ENCODE measurements at regions not wholly inside any gene's neighbourhood (a gene's known extent, or its start where the extent isn't known, plus 50 kb on each side); places are given as distances from the start of the nearest gene placed in this dataset.
"Not testable (repeated sequence)": the region's sequence is repeated elsewhere in the genome, so short reads cannot be mapped to it uniquely, and the experiment has no call there.

- H3K9ac ChIP-seq (ENCODE audit: insufficient read depth, low read depth, low read length), result peak overlapping the region; percentile 76
- H3K9me3 ChIP-seq (ENCODE audit: low read length); H4K20me1 ChIP-seq (ENCODE audit: insufficient read depth, low read length); H3K36me3 ChIP-seq (replicated peaks in 1 of 2; ENCODE audit: control insufficient read depth in 1 of 2, insufficient read depth in 2 of 2, low read length in 2 of 2); H2AFZ ChIP-seq (ENCODE audit: low read length); FAIRE-seq; CTCF ChIA-PET (ENCODE audit: low intra/inter-chr PET ratio, low total read pairs); intact Hi-C loops (cut with micrococcal nuclease; ENCODE audit: unreplicated experiment); H3K4me1 ChIP-seq (ENCODE audit: insufficient read depth, low read length); H3K27me3 ChIP-seq (ENCODE audit: control insufficient read depth in 1 of 2, insufficient read depth in 2 of 2, low read length in 2 of 2); BruUV-seq (replicated peaks); H3K79me2 ChIP-seq (ENCODE audit: insufficient read depth, low read length); in situ Hi-C loops (cut with HindIII; ENCODE audit: extremely low pct_ligation_motif_present, low pct_unique_long_range_greater_than_20kb); POLR2A ChIA-PET: not testable (repeated sequence)
- peak overlapping the region; percentile 53; the same call in 1 of the 2 replicates for H3K4me2 ChIP-seq (ENCODE audit: low read depth, low read length)
- no CpG with 5 or more reads among the region's 110 CpGs for WGBS (ENCODE audit: low lambda C conversion rate)
- peak; percentile 0 for DNase-seq (ENCODE audit: low spot score)
- peak overlapping the region; percentile 56 to 70 (median 69); a peak in 5 of 6 replicates for H3K4me3 ChIP-seq (replicated peaks in 1 of 3; ENCODE audit: insufficient read depth in 1 of 3, low read depth in 2 of 3, low read length in 3 of 3)
- ATAC-seq, result peak; percentile 98
- H3K27ac ChIP-seq (ENCODE audit: extremely low read length, insufficient read depth, low read length), result peak overlapping the region; percentile 90
- TF ChIP-seq ZNF777 (CRISPR knock-in tag; IDR thresholded peaks at IDR 0.05) (peak; percentile 71; the same call in 1 of the 2 replicates), GABPB1 (CRISPR knock-in tag; IDR thresholded peaks at IDR 0.05) (peak; percentile 6; the same call in 1 of the 2 replicates), RBFOX2 (IDR thresholded peaks at IDR 0.05; ENCODE audit: low read depth, low read length) (peak; percentile 63), ZNF768 (CRISPR knock-in tag; IDR thresholded peaks at IDR 0.05) (peak; percentile 12; the same call in 1 of the 2 replicates), ZNF687 (CRISPR knock-in tag; IDR thresholded peaks at IDR 0.05) (peak; percentile 40), TFDP2 (CRISPR knock-in tag; IDR thresholded peaks at IDR 0.05) (0 out of 2 replicates have a peak, but pooled peaks have one; percentile 2), UBTF (CRISPR knock-in tag; IDR thresholded peaks at IDR 0.05) (peak; percentile 49; the same call in 1 of the 2 replicates), MEIS2 (CRISPR knock-in tag; IDR thresholded peaks at IDR 0.05) (peak; percentile 17; the same call in 1 of the 2 replicates)
Observed at GRCh38 chr15:22664294-22665058, 122.0 kb upstream of the NIPA1 start.
